Lung (tissue), 11 donors: ENCODE measurements at regions not wholly inside any gene's neighbourhood (a gene's known extent, or its start where the extent isn't known, plus 50 kb on each side); places are given as distances from the start of the nearest gene placed in this dataset.

Source experiments
- ATAC-seq: fragments of 200-7000 bp; cut with Tn5 transposase; one replicate; pipeline ENCODE4 v1.9.1; 2020; ENCODE audit warnings: moderate number of reproducible peaks; ENCODE audit not compliant: insufficient read depth, low FRiP score
- DNase-seq, 3 donors: peaks; one replicate each; pipeline ENCODE4 v3.0.0-alpha.2; 2013 to 2017
- H3K27ac ChIP-seq, 2 donors: one replicate each; pipeline ENCODE4 v1.5.1; 2013; ENCODE audit warnings: mild to moderate bottlenecking in 2 of 2, moderate library complexity in 2 of 2, control low read depth in 1 of 2, inconsistent platforms in 1 of 2, low read depth in 1 of 2, low read length in 1 of 2
- H3K27me3 ChIP-seq, 3 donors: one replicate each; pipeline ENCODE4 v1.5.1; 2013; ENCODE audit warnings: low read length in 2 of 3; ENCODE audit not compliant: control insufficient read depth in 3 of 3, insufficient read depth in 3 of 3
- H3K36me3 ChIP-seq, 4 donors: one replicate each; pipeline ENCODE4 v1.5.1; 2013; ENCODE audit warnings: low read length in 4 of 4, mild to moderate bottlenecking in 1 of 4, moderate library complexity in 1 of 4; ENCODE audit not compliant: control insufficient read depth in 4 of 4, insufficient read depth in 4 of 4
- H3K4me1 ChIP-seq, 5 donors: one replicate each; pipeline ENCODE4 v1.5.1; 2013; ENCODE audit warnings: low read length in 5 of 5, mild to moderate bottlenecking in 2 of 5, moderate library complexity in 1 of 5; ENCODE audit not compliant: control insufficient read depth in 5 of 5, insufficient read depth in 5 of 5
- H3K4me3 ChIP-seq: one replicate; pipeline ENCODE4 v1.5.1; 2013; ENCODE audit warnings: mild to moderate bottlenecking, control low read depth, moderate library complexity
- H3K9ac ChIP-seq, 2 donors: one replicate each; pipeline ENCODE4 v1.5.1; 2013; ENCODE audit warnings: low read length in 2 of 2, control low read depth in 1 of 2; ENCODE audit not compliant: insufficient read depth in 1 of 2
- H3K9me3 ChIP-seq, 4 donors: one replicate each; pipeline ENCODE4 v1.5.1; 2013; ENCODE audit warnings: low read length in 3 of 4, mild to moderate bottlenecking in 1 of 4, moderate library complexity in 1 of 4; ENCODE audit not compliant: control insufficient read depth in 4 of 4, insufficient read depth in 3 of 4
- CTCF ChIP-seq: IDR thresholded peaks from 2 replicates; pipeline ENCODE4 v1.5.1; 2012; ENCODE audit warnings: mild to moderate bottlenecking; ENCODE audit errors: control extremely low read depth, extremely low read depth
- WGBS, 2 donors: extraction: QIAGEN DNeasy Blood & Tissue Kit; methylation state at CpG; one replicate each; pipeline ENCODE4 v1.1.7; 2013; 5-methylcytosine and 5-hydroxymethylcytosine counted together
- donor health status: control.
- donor health status: control.
- donor health status: Bipolar disorder and iron deficiency.
- donor health status: healthy.
- donor health status: DM: yes; HTN: yes; CAD: no.

GRCh38 chr2:192828175-192828574 is 633.4 kb upstream of the TMEFF2 start:
- no peak overlapping the region for H3K9ac ChIP-seq
- no peak overlapping the region for H3K4me3 ChIP-seq
- H3K9me3 ChIP-seq, result peaks cover 0 to 3% (median 1%) of the 10 kb centered on the region in 4 donors
- WGBS, 2 donors, result 92 to 94% methylated on average over 8 of the region's 8 CpGs
- no peak for TF ChIP-seq CTCF
- no peaks in the 10 kb centered on the region for H3K36me3 ChIP-seq
- H3K4me1 ChIP-seq, result no peaks in the 10 kb centered on the region
- DNase-seq, result no peak
- H3K27ac ChIP-seq, result no peak overlapping the region
- no peak for ATAC-seq
- no peaks in the 10 kb centered on the region for H3K27me3 ChIP-seq

GRCh38 chr2:192827735-192828134 is 633.0 kb upstream of the TMEFF2 start:
- Histone ChIP-seq H3K27me3 (no peaks in the 10 kb centered on the region), H3K27ac (no peak overlapping the region), H3K4me3 (no peak overlapping the region), H3K9ac (no peak overlapping the region), H3K36me3 (no peaks in the 10 kb centered on the region), H3K9me3 (peaks cover 0 to 2% (median 0%) of the 10 kb centered on the region in 4 donors), H3K4me1 (no peaks in the 10 kb centered on the region)
- ATAC-seq (no peak), DNase-seq (no peak)
- no peak for TF ChIP-seq CTCF
- 93% methylated on average over 10 of the region's 10 CpGs for WGBS, 2 donors

GRCh38 chr2:192814376-192814775 is 619.6 kb upstream of the TMEFF2 start:
- TF ChIP-seq CTCF, result no peak
- Histone ChIP-seq H3K9ac (no peak overlapping the region), H3K9me3 (no peaks in the 10 kb centered on the region), H3K27ac (no peak overlapping the region), H3K27me3 (no peaks in the 10 kb centered on the region), H3K4me1 (no peaks in the 10 kb centered on the region), H3K36me3 (no peaks in the 10 kb centered on the region), H3K4me3 (no peak overlapping the region)
- ATAC-seq (no peak), DNase-seq (no peak)
- 81 to 89% methylated on average over 1 of the region's 1 CpG for WGBS, 2 donors

GRCh38 chr2:192813341-192813740 is 618.6 kb upstream of the TMEFF2 start:
- no peak for ATAC-seq

More at GRCh38 chr2:192813341-192813740, 618.6 kb upstream of the TMEFF2 start:
- Histone ChIP-seq H3K4me3 (no peak overlapping the region), H3K27me3 (no peaks in the 10 kb centered on the region), H3K4me1 (no peaks in the 10 kb centered on the region), H3K27ac (no peak overlapping the region), H3K9ac (no peak overlapping the region), H3K36me3 (no peaks in the 10 kb centered on the region), H3K9me3 (no peaks in the 10 kb centered on the region)
- TF ChIP-seq CTCF, result no peak
- DNase-seq, result no peak
